CD14-positive monocyte (primary cell): ENCODE measurements at regions not wholly inside any gene's neighbourhood (a gene's known extent, or its start where the extent isn't known, plus 50 kb on each side); places are given as distances from the start of the nearest gene placed in this dataset.

Experiments used
- DNase-seq, 3 donors: peaks; one replicate each; pipeline ENCODE4 v3.0.0-alpha.2; 2011 to 2022
- H2AFZ ChIP-seq: 2 replicates; pipeline ENCODE4 v1.6.0; 2012; ENCODE audit warnings: mild to moderate bottlenecking, low read depth, low read length, inconsistent platforms; ENCODE audit not compliant: insufficient read depth, poor library complexity, severe bottlenecking
- H3K27ac ChIP-seq, 2 donors: 1 replicate in 1 of 2; 2 replicates in 1 of 2; pipeline ENCODE4 v1.5.1; 2012 to 2013; ENCODE audit warnings: low read length in 2 of 2, control low read depth in 1 of 2, inconsistent platforms in 1 of 2, low read depth in 1 of 2, mild to moderate bottlenecking in 1 of 2
- H3K27me3 ChIP-seq, 2 donors: one replicate each; pipeline versions ENCODE4 v1.6.0 to v1.6.1; 2011 to 2013; ENCODE audit warnings: low read length in 2 of 2; ENCODE audit not compliant: control insufficient read depth in 2 of 2, insufficient read depth in 2 of 2
- H3K36me3 ChIP-seq, 2 donors: replicated peaks in 1 of 2; 1 replicate in 1 of 2; 2 replicates in 1 of 2; pipeline versions ENCODE4 v1.5.1 to v1.6.1; 2012 to 2013; ENCODE audit warnings: low read length in 2 of 2, control low read depth in 1 of 2, inconsistent platforms in 1 of 2, mild to moderate bottlenecking in 1 of 2; ENCODE audit not compliant: insufficient read depth in 2 of 2, control insufficient read depth in 1 of 2
- H3K4me1 ChIP-seq, 2 donors: 1 replicate in 1 of 2; 2 replicates in 1 of 2; pipeline versions ENCODE4 v1.5.1 to v1.6.1; 2012 to 2013; ENCODE audit warnings: low read length in 2 of 2, control low read depth in 1 of 2, inconsistent platforms in 1 of 2, mild to moderate bottlenecking in 1 of 2, moderate library complexity in 1 of 2; ENCODE audit not compliant: insufficient read depth in 2 of 2, control insufficient read depth in 1 of 2
- H3K4me2 ChIP-seq: replicated peaks from 2 replicates; pipeline ENCODE3; 2012; ENCODE audit warnings: low read length, moderate library complexity, mild to moderate bottlenecking; ENCODE audit not compliant: poor library complexity, severe bottlenecking; ENCODE audit errors: extremely low read depth
- H3K4me3 ChIP-seq, 3 experiments: fragments of 200-600 bp in 1 of 3; sonication (generic) in 1 of 3; replicated peaks in 1 of 3; 1 replicate in 2 of 3; 2 replicates in 1 of 3; pipeline ENCODE4 v1.5.1; 2011 to 2013; ENCODE audit warnings: low read length in 3 of 3, mild to moderate bottlenecking in 3 of 3, control low read depth in 2 of 3, low read depth in 2 of 3, inconsistent platforms in 1 of 3, moderate library complexity in 1 of 3
- H3K79me2 ChIP-seq: 2 replicates; pipeline ENCODE4 v1.6.0; 2012; ENCODE audit warnings: mild to moderate bottlenecking, control low read depth, inconsistent platforms, low read length, moderate library complexity; ENCODE audit not compliant: insufficient read depth
- H3K9ac ChIP-seq: 2 replicates; pipeline ENCODE4 v1.6.0; 2017; ENCODE audit warnings: low read length, mild to moderate bottlenecking; ENCODE audit not compliant: insufficient read depth, poor library complexity, severe bottlenecking
- H3K9me3 ChIP-seq, 2 donors: replicated peaks in 1 of 2; 1 replicate in 1 of 2; 2 replicates in 1 of 2; pipeline versions ENCODE4 v1.5.1 to v1.6.1; 2012 to 2013; ENCODE audit warnings: low read length in 2 of 2, control low read depth in 1 of 2; ENCODE audit not compliant: control insufficient read depth in 1 of 2, insufficient read depth in 1 of 2
- H4K20me1 ChIP-seq: 2 replicates; pipeline ENCODE4 v1.6.0; 2012; ENCODE audit warnings: mild to moderate bottlenecking, low read length, control low read depth, moderate library complexity; ENCODE audit not compliant: insufficient read depth
- H3K27ac Mint-ChIP-seq, 7 donors: one replicate each; pipeline ENCODE4 v1.8.0; 2020; ENCODE audit warnings: mild to moderate bottlenecking in 7 of 7, mixed read lengths in 7 of 7, moderate library complexity in 6 of 7, inconsistent platforms in 2 of 7
- H3K27me3 Mint-ChIP-seq, 3 donors: one replicate each; pipeline ENCODE4 v1.8.0; 2021 to 2022; ENCODE audit warnings: low read depth in 3 of 3, mild to moderate bottlenecking in 3 of 3, mixed read lengths in 3 of 3, moderate library complexity in 3 of 3, inconsistent platforms in 1 of 3
- H3K36me3 Mint-ChIP-seq, 2 donors: one replicate each; pipeline ENCODE4 v1.8.0; 2020; ENCODE audit warnings: mixed read lengths in 2 of 2, inconsistent platforms in 1 of 2, mild to moderate bottlenecking in 1 of 2
- H3K4me1 Mint-ChIP-seq: one replicate; pipeline ENCODE4 v1.8.0; 2020; ENCODE audit warnings: mild to moderate bottlenecking, mixed read lengths
- H3K4me3 Mint-ChIP-seq, 2 donors: one replicate each; pipeline ENCODE4 v1.8.0; 2020; ENCODE audit warnings: mild to moderate bottlenecking in 2 of 2, mixed read lengths in 2 of 2, moderate library complexity in 1 of 2
- H3K9me3 Mint-ChIP-seq, 7 donors: one replicate each; pipeline ENCODE4 v1.8.0; 2020 to 2022; ENCODE audit warnings: mixed read lengths in 7 of 7, mild to moderate bottlenecking in 6 of 7, moderate library complexity in 6 of 7, inconsistent platforms in 2 of 7
- WGBS: methylation state at CpG from one replicate; pipeline ENCODE4 v1.1.5; 2013; ENCODE audit warnings: missing lambda C conversion rate; ENCODE audit not compliant: insufficient coverage; 5-methylcytosine and 5-hydroxymethylcytosine counted together
- intact Hi-C, 2 donors: fragments of 100-400 bp; cut with micrococcal nuclease; formaldehyde crosslinking; loops; one replicate each; pipeline versions ENCODE4 v1.15.0 to v1.15.1; 2023
- TF ChIP-seq, protein P1 (sequence below): fragments of 200-600 bp; IDR thresholded peaks from one replicate; pipeline ENCODE4 v1.8.0; 2022; ENCODE audit warnings: antibody characterized with exemption, mild to moderate bottlenecking

- intact Hi-C loops = no loop called here
- Mint-ChIP-seq H3K9me3 (peaks cover 0 to 24% (median 4%) of the 10 kb centered on the region in 7 donors), H3K27ac (no peak overlapping the region)
These were observed 134.9 kb downstream of the SOX11 start for GRCh38 chr2:5826979-5827655.

DNA sequence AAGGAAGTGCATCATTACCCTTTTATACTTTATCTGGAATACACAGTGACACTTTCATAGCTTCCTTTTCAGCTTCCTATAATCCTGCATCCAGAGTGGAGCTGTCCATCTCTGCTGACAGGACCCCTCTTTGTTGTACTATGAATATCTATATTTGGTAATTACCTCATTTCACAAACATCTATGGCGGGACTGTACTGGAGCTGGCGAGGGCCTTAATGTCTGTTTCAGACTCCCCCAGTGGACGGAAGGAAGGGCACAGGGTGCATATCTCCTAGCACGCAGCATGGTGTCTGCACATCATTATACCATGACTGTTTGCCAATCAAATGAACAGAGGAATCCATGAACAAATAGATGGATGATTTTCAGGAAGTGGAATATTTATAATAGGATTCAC, 142.3 kb downstream of the SOX11 start:
- no peak for DNase-seq
- Histone ChIP-seq H4K20me1 (no peaks in the 10 kb centered on the region), H3K4me1 (no peaks in the 10 kb centered on the region), H3K27ac (no peak overlapping the region), H2AFZ (no peak overlapping the region), H3K27me3 (no peaks in the 10 kb centered on the region), H3K9ac (no peak overlapping the region), H3K9me3 (no peaks in the 10 kb centered on the region), H3K4me3 (no peak overlapping the region), H3K79me2 (no peaks in the 10 kb centered on the region), H3K36me3 (no peaks in the 10 kb centered on the region), H3K4me2 (no peak overlapping the region)
- H3K27me3 Mint-ChIP-seq = peaks cover 0 to 1% (median 0%) of the 10 kb centered on the region in 3 donors
- 83% methylated on average over 4 of the region's 4 CpGs for WGBS
- no peaks in the 10 kb centered on the region for H3K36me3 Mint-ChIP-seq
- no peak overlapping the region for H3K4me3 Mint-ChIP-seq
- no peaks in the 10 kb centered on the region for H3K4me1 Mint-ChIP-seq
- peaks cover 2 to 13% (median 2%) of the 10 kb centered on the region in 7 donors for H3K9me3 Mint-ChIP-seq
- TF ChIP-seq, protein P1, sequence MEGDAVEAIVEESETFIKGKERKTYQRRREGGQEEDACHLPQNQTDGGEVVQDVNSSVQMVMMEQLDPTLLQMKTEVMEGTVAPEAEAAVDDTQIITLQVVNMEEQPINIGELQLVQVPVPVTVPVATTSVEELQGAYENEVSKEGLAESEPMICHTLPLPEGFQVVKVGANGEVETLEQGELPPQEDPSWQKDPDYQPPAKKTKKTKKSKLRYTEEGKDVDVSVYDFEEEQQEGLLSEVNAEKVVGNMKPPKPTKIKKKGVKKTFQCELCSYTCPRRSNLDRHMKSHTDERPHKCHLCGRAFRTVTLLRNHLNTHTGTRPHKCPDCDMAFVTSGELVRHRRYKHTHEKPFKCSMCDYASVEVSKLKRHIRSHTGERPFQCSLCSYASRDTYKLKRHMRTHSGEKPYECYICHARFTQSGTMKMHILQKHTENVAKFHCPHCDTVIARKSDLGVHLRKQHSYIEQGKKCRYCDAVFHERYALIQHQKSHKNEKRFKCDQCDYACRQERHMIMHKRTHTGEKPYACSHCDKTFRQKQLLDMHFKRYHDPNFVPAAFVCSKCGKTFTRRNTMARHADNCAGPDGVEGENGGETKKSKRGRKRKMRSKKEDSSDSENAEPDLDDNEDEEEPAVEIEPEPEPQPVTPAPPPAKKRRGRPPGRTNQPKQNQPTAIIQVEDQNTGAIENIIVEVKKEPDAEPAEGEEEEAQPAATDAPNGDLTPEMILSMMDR = no peak
- no peak overlapping the region for H3K27ac Mint-ChIP-seq
- intact Hi-C loops = no loop called here

More at GRCh38 chr2:5826979-5827655, 134.9 kb downstream of the SOX11 start:
- WGBS = no CpG with 5 or more reads among the region's 5 CpGs
- DNase-seq = no peak
- H3K79me2 ChIP-seq = no peaks in the 10 kb centered on the region
- H4K20me1 ChIP-seq = no peaks in the 10 kb centered on the region
- no peaks in the 10 kb centered on the region for H3K9me3 ChIP-seq
- no peak overlapping the region for H3K4me2 ChIP-seq
- H3K27me3 Mint-ChIP-seq = peaks cover 0 to 2% (median 0%) of the 10 kb centered on the region in 3 donors
- no peaks in the 10 kb centered on the region for H3K27me3 ChIP-seq
- no peak overlapping the region for H2AFZ ChIP-seq
- H3K4me3 Mint-ChIP-seq = no peak overlapping the region
- no peak overlapping the region for H3K4me3 ChIP-seq
- no peak overlapping the region for H3K9ac ChIP-seq
- no peaks in the 10 kb centered on the region for H3K36me3 ChIP-seq
- no peaks in the 10 kb centered on the region for H3K36me3 Mint-ChIP-seq
- H3K4me1 ChIP-seq = no peaks in the 10 kb centered on the region
- H3K4me1 Mint-ChIP-seq = no peaks in the 10 kb centered on the region
- TF ChIP-seq, protein P1 = no peak
- H3K27ac ChIP-seq = no peak overlapping the region
